RPMI7951 (cell line): ENCODE measurements at regions not wholly inside any gene's neighbourhood (a gene's known extent, or its start where the extent isn't known, plus 50 kb on each side); places are given as distances from the start of the nearest gene placed in this dataset.
"Not testable (repeated sequence)": the region's sequence is repeated elsewhere in the genome, so short reads cannot be mapped to it uniquely, and the experiment has no call there.

ENCODE experiments used
- DNase-seq: peaks from one replicate; pipeline ENCODE4 v3.0.0-alpha.2; 2012; ENCODE audit warnings: low read depth

DNA sequence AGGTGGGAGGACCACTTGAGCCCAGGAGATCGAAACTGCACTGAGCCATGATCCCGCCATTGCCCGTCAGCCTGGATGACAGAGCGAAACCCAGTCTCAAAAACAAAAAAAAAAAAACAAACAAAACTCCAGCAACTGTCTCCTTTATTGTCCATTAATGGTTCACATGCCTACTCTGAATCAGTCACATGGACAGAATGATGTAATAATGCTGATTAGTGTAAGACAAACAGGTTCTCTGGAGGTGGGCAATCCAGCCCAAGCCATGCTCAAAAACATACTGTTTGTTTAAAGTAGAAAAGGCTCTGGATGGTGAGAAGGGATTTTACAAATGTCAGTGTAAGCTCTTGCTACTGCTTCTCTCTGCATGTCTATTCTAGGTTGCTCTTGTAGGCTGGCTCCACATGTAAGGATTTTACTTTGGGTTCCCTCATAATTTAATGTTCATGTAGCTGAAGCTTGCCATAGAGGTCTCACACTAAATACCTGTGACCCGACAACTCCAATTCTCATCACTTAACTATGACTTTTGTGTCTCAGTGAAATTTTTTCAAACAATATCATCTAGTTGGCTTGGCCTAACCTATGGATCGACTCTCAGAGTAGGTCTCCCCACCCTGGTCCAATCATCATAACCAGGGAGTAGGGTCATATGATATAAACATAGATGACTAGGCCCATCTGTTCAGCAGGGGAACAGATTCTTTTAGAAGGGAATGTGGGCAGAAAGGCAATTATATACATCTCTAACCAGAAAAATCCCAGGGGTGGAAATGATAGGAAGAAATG is 83.9 kb upstream of the SLC39A10 start:
- DNase-seq = no peak

DNA sequence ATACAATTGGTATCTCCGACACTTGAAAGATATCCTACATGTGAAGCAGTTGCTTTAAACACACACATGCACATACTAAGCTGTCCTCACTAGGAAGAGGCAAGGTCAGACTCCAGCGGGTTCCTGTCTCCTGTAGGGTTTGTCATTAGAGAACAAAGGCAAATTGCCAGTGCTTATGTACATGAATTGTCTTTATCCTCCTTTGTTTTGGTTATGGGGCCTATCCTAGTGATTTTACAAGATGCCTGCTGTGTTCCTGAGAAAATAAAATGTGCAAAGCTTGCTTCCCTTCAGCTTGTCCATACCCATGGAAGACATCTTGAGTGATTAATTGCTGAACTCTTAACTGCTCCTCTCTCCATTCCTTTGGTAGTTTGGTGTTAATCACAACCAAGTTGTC is 86.7 kb upstream of the SLC39A10 start:
- no peak for DNase-seq

DNA sequence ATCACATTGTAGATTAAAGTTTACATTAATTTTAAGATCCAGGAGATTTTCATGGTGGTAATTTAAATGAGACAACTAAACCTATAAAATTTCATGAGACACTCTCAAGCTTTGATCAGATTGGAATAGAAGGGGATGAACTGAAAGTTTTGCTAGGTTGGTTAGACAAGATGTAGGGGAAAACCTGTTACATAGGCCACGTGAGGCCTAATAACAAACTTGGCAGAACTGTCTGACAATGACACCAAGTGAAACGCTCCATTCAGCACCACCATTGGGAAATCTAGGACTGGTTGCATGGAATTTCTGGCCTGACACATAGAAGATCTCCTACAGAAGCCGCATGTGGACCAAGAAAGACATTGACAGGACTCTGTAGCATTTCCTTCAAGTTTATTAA is 87.8 kb upstream of the SLC39A10 start:
- DNase-seq = no peak

DNA sequence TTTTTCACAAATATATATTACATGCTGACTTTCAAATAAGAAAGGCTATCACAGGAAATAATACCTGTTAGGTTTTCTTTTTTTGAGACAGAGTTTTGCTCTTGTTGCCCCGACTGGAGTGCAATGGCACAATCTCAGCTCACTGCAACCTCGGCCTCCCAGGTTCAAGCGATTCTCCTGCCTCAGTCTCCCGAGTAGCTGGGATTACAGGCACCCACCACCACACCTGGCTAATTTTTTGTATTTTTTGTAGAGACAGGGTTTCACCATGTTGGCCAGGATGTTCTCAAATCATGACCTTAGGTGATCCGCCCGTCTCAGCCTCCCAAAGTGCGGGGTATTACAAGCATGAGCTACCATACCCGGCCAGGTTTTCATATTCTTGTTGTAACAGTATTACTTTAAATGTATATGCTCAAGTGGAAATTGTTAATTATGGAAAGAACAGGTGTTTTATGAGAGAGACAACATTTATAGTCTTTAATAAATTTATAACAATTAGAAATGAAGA is 92.3 kb upstream of the SLC39A10 start:
- DNase-seq = not testable (repeated sequence)

DNA sequence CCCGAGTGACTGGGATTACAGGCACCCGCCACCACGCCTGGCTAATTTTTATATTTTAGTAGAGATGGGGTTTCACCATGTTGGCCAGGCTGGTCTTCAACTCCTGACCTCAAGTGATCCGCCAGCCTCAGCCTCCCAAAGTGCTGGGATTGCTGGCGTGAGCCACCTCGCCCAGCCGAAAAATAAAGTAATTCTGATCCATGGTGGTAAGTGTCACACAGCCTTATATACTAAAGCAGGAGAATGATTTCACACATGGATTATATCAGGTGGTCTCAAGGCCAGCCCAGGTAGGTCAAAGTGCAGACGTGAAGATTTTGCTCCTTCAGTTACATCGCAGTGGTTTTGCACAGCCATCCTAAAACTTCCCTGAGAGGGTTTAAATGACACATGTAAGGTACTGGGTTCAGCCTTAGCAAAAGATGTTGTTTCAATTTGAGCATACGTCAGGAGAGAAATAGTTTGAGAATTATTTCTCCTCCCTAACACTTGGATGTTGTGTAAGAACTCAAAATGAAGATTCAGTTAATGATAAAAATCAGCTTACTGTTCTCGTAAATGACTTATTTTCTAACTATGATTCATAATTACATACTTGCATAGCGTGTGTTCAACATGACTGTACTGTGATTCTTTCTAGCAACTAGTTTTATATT is 93.0 kb upstream of the SLC39A10 start:
- DNase-seq = peak; percentile 32

DNA sequence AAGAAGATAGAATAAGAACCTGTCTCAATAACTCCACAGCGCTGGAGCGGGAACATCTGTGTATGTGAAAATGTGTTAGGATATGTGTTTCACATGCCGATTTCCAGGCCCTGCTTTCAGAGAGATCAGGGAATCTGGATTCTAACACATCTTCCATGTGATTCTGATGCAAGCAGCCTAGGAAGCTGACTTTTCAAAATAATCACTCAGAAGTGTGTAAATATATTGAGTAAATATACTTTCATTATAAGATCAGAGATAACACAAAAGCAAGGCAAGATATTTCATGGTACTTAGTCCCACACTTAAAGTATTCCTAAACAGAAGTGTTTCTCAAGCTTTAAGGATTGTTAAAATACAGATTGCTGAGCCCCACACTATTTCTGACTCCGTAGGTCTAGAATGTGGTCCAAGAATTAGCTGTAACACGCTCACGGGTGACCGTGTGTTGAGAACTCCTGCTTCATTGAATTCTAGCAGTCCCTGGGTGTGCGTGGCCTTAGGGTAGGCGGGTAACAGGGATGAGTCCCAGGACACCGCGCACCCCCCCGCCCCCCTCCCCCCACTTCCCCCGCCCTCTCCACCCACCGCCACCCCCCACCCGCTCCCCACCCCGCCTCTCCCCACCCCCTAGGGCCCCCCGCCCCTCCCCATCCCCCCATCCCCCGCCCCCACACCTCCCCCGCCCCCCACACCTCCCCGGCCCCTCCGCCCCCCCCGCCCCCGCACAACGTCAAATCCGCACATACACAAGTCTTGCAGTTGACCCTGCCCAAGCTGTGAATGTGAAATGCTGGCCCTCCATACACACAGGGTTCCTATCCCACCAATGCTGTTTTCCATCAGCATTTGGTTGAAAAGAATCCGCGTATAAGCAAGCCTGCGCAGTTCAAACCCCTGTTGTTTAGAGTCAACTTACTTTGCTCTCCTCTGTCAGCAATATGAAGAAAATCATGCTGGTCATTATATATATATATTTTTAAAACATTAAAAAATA is 94.2 kb upstream of the SLC39A10 start:
- no peak for DNase-seq

DNA sequence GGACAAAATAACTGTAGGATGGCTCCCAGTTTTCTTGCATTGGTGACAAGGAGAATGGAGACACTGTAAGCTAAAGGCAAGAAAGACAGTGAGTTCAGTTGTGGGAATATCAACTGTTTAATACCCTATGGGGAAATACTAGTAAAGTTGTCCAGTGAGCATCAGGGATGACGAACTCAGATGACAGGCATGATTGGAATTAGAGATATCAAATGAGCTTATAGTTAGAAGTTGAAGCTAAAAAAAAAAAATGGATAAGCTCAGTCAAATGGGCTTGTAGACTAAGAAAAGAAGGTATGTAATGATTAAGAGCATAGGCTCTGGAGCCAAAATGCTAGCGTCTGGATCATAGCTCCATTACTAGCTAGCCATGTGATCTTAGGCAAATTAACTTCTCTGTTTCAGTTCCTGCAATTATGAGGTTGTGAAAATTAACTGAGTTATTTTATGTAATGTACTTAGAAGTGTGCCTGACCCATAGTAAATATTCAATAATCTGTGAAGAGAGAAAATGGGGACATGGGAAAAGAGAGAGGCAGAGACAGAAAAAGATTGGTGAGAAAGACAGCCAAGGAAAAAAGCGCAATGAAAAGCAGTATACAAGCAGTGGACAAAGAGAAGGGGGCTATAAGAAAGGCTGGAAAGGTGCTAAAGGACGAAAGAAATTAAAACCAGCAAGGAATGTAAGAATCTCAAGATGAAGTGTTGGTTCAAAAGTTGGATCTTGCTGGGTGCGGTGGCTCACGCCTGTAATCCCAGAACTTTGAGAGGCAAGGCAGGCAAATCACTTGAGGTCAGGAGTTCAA is 95.7 kb upstream of the SLC39A10 start:
- DNase-seq = peak; percentile 95

DNA sequence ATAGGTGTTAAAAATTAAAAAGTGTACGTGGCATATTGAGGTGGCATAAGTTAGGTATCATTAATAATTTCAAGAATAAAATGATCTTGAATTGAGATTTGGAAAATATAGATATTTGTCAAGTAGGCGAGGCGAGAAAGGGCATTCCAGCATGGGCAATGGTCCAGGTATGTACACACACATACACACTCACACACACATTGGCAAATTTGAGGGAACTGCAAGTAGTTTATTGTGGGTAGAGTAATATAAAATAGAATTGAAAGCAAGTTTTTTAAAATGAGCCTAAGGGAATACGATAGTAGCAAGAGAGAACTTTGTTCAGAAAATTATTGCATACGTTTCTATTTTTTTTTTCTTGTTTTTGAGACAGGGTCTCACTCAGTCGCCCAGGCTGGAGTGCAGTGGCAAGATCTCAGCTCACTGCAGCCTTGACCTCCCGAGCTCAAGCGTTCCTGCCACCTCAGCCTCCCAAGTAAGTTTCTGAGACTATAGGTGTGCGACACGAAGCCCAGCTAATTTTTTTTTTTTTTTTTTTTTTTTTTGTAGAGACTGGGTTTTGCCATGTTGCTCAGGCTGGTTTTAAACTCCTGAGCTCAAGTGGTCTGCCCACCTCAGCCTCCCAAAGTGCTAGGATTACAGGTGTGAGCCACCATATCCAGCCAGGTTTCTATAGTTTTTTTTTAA is 96.7 kb upstream of the SLC39A10 start:
- peak; percentile 35 for DNase-seq

DNA sequence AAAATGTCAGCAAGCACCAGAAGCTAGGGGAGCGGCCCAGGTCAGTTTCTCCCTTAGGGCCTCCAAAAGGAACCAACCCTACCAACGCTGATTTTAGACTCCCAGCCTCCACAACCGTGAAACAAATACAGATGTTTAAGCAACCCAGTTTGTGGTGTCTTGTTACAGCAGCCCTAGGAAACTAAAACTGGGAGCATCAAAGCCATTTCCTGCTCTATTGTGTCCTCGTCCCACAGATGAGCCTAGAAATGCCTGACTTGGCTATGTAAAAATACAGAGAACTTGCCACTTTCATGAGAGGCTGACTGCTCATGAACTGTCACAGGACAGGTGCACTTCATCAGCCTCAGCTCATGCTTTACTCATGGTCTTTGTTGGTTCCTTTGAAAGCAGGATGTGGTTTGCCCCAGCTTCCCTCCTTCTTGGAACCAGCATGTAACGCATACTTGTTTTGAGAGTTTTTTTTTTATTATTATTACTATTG is 97.6 kb upstream of the SLC39A10 start:
- DNase-seq = peak; percentile 97

DNA sequence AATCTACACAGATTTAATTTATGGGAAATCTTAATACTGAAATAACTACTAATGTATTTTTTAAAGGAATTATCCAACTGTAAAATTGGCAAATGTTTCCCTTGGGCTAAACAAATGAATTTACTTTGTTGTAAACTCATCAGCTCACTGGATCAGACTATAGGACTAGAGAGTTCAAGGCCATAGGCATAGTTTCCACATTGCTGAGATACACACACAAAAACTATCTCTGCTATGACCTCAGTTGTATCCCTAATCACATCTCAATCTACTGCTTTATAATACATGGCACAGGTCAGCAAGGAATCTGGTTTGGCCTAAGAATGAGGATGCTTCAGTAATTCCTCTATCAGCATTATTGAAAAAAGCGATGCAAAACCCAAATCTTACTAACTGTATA is 101.1 kb upstream of the SLC39A10 start:
- no peak for DNase-seq

DNA sequence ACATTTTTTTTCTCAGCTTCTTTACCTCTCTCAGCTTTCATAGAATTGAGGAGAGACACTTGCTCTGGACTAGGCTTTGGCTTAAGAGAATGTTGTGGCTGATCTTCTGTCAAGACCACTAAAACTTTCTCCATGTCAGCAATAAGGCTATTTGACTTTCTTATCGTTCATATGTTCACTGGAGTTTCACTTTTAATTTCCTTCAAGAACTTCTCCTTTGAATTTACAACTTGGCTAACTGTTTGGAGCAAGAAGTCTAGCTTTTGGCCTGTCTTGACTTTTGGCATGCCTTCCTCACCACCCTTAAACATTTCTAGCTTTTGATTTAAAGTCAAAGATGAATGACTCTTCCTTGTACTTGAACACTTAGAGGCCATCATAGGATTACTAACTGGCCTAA is 104.4 kb upstream of the SLC39A10 start:
- DNase-seq = no peak

DNA sequence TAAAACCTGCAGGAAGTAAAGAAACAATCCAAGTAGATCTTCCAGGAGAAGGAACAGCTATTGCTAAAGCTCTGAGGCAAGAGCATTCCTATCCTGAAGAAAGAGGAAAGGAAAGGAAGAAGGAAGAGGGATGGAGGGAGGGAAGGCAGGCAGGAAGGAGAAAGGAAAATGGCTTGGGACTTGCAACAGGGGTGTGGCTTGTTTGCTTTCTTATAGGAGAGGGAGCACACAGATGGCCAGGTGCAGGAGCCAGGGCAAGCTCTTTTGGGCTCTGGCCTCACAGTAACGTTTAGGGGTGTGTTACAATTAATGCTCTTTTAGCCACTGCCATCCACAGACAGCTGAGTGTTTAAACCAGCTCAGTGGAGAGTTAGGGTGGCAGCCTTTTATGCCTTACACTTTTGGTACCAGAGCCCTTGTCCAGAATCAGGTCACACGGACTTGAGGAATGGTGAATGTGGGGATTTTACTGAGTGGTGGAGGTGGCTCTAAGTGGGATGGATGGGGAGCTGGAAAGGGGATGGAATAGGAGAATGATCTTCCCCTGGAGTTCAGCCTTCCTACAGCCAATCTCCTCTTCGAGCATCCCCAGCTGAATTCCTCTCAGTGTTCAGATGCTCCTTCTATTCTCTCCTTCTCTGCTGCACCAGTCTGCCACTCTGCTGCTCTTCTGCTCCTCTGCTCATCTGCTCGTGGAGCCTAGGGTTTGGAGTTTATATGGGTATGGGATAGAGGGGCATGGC is 108.7 kb upstream of the SLC39A10 start:
- DNase-seq = no peak

DNA sequence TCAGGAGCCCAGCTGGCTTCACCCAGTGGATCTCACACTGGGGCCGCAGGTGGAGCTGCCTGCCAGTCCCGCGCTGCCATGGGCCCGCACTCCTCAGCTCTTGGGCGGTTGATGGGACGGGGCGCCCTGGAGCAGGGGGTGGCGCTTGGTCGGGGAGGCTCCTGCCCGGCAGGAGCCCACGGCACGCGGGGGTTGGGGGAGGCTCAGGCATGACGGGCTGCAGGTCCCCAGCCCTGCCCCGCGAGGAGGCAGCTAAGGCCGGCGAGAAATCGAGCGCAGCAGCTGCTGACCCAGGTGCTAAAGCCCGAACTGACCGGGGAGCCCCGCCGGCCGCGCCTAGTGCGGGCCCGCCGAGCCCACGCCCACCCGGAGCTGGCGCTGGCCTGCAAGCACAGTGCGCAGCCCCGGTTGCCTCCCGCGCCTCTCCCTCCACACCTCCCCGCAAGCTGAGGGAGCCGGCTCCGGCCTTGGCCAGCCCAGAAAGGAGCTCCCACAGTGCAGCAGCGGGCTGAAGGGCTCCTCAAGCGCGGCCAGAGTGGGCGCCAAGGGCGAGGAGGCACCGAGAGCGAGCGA is 109.7 kb upstream of the SLC39A10 start:
- DNase-seq = not testable (repeated sequence)

DNA sequence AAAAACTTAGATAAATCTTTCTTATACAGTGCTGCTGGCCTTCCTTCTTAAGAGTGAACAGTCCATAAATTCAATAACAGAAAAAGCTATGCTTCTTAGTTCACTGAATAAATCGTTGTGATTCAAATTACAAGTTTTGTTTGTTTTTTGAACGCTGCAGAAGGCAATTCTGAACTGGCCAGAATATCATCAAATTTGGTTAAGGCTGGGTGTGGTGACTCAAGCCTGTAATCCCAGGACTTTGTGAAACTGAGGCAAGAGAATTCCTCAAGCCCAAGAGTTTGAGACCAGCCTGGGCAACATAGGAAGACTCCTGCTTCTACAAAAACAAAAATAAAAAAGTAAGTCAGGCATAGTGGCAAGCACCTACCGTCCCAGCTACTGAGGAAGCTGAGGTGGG is 111.2 kb upstream of the SLC39A10 start:
- no peak for DNase-seq

DNA sequence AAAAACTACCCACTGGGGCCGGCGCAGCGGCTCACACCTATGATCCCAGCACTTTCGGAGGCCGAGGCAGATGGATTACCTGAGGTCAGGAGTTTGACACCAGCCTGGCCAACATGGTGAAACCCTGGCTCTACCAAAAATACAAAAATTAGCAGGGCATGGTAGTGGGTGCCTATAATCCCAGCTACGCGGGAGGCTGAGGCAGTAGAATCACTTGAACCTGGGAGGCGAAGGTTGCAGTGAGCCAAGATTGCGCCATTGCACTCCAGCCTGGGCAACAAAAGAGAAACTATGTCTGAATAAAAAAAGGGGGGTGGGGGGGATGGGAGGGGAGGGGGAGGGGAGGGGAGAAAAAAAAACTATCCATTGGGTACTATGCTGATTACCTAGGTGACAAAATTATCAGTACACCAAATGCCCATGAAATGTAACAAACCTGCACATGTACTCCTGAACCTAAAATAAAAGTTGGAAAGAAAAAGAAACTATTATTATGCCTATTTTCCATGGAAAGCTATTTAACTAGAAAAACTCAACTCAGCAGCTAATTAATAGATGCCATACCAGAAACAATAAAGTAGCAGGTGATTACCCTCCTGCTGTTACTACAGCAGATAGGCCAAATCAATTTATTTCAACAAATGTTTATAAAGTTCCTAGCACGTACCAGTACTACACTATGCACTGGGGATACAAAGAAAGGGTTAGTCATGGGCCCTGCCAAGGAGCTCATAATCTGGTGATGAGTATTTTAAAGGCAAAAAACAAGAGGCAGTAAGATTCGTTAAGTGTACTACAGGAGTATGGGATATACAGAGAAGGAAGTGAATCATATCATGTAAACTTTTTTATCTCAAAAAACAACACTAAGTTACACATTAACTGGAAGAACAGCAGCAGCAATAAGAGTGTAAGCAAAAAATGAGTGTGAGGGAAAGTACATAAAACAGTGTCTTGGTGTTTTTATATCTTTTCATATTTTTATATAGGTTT is 112.8 kb upstream of the SLC39A10 start:
- peak; percentile 70 for DNase-seq

DNA sequence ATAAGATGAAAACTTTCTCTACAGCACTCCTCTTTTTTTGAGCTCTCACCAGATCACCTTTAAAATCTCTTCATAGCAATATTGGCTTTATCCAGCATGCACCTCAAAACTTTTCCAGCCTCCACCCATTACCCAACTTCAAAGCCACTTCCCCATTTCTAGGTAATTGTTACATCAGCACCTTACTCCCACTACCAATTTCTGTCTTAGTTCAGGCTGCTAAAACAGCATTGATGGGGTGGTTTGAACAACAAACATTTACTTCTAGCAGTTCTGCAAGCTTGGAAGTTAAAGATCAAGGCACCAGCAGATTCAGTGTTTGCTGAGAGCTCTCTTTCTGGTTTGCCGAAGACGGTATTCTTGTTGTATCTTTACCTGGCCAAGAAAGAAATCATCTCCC is 114.0 kb upstream of the SLC39A10 start:
- DNase-seq = no peak

DNA sequence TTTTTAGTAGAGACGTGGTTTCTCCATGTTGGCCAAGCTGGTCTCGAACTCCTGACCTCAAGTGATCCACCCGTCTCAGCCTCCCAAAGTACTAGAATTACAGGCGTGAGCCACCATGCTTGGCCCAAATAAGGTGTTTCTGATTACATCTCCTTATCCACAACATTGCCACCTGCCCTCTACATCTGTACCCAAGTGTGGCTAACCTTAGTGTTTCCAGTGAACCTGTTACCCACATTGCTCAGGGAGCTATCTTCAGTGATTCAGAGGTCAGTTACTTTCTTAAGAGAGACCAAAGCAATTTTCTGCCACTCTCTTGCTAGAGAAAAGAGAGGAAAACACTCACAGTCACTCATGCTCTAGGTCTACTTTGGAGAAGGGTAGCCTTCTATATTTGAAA is 115.0 kb upstream of the SLC39A10 start:
- DNase-seq = no peak

DNA sequence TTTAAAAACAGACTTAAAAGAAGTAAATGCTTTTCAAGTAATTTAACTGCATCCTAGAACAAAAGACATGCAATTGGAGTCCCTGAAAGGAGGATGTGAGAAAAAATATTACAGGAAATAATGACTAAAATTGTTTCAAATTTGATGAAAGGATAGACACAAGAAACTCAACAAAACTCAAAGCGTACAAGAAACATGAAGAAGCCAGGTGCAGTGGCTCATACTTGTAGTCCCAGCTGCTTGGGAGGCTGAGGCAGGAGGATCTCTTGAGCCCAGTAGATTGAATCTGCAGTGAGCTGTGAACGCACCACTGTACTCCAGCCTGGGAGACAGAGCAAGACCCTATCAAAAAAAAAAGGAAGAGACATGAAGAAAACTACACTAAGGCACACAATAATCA is 118.1 kb upstream of the SLC39A10 start:
- DNase-seq = no peak
